ENCODE measurements at regions not wholly inside any gene's neighbourhood (a gene's known extent, or its start where the extent isn't known, plus 50 kb on each side); places are given as distances from the start of the nearest gene placed in this dataset.
"Not testable (repeated sequence)": the region's sequence is repeated elsewhere in the genome, so short reads cannot be mapped to it uniquely, and the experiment has no call there.

DNA sequence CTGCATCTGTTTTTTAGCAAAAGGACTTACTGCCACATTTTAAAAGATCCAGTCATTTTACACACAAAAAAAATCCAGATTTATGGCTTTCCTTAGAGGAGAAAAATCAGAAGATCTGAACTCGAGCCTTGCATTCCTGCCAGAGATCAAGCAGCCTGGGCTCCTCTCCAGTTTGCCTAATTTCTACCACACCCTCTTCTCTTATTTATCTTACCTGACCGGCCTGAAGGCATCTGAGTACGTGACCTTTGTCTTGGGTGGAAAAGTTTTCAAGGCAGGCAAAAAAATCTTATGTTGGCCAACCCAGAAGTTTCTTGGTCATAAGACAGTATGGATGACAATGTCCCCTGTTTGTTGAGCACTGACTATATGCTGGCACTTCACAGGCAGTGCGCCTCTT is 60.3 kb downstream of the CHRD start:
- DNase-seq: no peak

GRCh38 chr3:184441202-184441900 is 61.5 kb downstream of the CHRD start:
- DNase-seq: no peak

GRCh38 chr3:184443364-184443763 is 63.5 kb downstream of the CHRD start:
- DNase-seq: no peak

DNA sequence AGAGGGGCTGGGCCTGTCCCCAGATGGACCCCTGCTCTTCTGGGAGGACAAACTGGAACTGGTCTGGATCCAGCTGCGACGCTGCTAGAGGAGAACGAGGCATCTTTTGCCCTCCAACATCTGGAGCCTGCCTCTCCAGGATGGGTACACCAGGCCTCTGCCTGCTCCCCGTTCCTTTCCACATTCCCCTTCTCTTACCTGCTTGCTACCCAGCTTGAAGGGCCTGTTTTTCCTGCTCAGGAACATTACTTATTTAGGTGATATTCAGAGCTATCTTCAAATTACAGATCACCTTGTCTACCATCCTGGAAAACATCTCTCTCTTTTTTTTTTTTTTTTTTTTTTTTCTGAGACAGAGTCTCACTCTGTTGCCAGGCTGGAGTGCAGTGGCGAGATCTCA is 64.0 kb downstream of the CHRD start:
- DNase-seq: no peak

GRCh38 chr3:184448321-184449160 is 68.7 kb downstream of the CHRD start:
- peak; percentile 45 to 77 for DNase-seq

- no peak for DNase-seq
Observed at GRCh38 chr3:184449161-184449515, 69.3 kb downstream of the CHRD start.

DNA sequence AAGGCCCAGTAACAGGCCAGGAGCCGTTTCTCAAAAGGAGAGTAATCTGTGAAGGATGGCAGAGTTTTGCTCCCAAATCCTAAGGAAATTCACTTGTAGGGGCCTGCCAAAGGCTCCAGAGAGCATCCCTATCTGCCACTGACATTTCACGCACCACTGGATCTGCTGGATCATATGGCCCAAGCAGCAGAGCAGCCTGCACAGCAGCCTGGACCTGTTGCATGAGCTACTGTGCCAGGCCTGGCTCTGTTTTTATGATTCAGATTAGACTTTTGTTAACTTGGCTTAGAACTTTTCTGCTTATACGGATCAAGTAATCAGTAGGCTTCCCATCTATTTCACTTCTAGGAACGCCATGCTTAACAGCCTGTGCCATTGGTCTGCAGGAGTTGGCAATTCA is 70.7 kb downstream of the CHRD start:
- DNase-seq: no peak

GRCh38 chr3:184453296-184453695 is 73.4 kb downstream of the CHRD start:
- DNase-seq: no peak

GRCh38 chr3:184455991-184456390 is 76.1 kb downstream of the CHRD start:
- DNase-seq: no peak

- DNase-seq: no peak
Observed at GRCh38 chr3:184456476-184456875, 76.6 kb downstream of the CHRD start.

DNA sequence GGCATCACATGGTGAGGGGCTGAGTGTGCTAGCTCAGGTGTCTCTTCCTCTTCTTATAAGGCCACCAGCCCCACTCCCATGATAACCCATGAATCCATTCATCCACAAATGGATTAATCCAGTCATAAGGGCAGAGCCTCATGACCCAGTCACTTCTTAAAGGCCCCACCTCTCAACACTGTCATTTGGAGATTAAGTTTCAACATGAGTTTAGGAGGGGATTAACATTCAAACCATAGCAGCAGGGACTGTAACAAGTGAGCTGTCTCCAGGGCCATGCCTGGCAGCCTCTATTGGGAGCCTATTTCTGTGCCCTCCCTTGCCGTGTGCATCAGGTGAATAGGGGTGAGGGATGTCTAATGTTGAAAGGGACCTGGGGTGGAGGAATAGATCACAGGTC is 77.5 kb downstream of the CHRD start:
- DNase-seq: no peak

- DNase-seq: not testable (repeated sequence)
Observed at GRCh38 chr3:184457784-184458377, 78.0 kb downstream of the CHRD start.

GRCh38 chr3:184459355-184459754 is 79.5 kb downstream of the CHRD start:
- DNase-seq: peak; percentile 77 to 79

GRCh38 chr3:184460276-184460675 is 80.4 kb downstream of the CHRD start:
- DNase-seq: no peak

DNA sequence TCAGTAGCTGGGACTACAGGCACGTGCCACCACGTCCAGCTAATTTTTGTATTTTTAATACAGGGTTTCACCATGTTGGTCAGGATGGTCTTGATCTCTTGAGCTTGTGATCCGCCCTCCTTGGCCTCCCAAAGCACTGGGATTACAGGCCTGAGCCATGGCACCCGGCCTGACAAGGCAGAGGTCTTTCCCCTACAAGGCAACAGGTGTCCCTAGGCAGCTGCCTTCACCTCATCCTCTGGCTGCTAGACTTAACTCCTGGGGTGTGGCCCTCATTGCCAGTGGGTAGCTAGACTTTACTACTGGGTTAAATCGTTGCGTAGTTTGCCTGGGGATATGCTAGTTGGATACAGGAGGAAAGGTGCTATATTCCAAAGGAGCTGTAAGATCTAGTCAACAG is 81.4 kb downstream of the CHRD start:
- no peak for DNase-seq

DNA sequence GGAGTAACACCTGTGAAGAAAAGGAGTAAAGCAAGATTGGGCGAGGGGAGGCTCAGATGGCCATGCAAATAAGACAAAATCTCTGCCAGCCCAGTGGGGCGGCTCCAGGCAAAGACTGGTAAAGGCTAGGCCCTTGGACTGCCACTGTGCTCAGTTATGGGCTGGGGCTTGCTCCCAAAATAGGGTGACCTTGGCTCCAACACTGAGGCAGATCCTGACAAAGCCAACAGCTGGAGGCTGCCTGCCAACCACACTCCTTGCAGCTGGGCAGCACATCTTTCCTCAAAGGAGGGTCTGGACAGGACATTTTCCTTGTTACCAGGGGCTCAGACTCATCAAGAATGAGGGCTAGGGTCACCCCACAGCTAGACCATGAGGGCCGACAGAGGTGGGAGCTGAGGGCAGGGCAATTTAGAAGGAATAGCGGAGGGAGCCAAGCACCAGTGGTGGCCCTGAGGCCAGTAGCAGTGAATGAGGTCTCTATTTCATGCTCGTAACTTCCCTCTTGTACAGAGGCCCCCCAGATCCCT is 86.1 kb downstream of the CHRD start:
- no peak for DNase-seq

GRCh38 chr3:184466413-184466960 is 86.6 kb downstream of the CHRD start:
- no peak for DNase-seq

DNA sequence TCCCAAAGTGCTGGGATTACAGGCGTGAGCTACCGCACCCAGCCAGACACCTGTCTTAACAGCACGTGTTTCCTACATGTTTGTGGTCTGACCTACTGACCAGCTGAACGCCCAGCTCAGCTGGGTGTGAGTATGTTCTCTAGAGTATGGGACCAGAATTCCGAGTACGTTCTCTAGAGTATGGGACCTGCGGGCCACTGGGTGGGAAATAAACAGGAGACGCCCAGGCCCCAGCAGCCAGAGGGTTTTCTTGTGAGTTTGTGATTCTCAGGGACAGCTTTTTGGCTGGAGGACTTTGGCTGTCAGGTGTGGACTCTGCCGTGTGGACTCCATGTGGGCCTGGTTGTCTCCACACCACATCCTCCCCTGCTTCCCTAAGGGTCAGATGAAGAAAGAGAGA is 87.3 kb downstream of the CHRD start:
- no peak for DNase-seq

DNA sequence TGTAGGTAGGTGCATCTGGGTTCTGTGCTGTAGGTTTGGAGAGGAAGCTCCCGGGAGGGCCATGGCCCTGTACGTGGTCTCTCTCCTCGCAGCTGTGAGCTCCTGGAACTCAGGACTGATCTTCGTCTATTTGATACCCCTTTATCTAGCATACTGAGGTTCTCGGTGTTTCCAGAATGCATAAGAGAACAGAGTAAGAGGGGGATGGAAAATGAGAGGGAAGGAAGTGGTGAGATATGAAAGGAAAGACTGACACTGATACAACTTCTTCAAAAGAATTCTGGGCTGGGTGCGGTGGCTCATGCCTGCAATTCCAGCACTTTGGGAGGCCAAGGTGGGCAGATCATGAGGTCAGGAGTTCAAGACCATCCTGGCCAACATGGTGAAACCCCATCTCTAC is 90.7 kb downstream of the CHRD start:
- no peak for DNase-seq

- DNase-seq: no peak
Observed at GRCh38 chr3:184471439-184471838, 90.1 kb upstream of the EPHB3 start.

- DNase-seq: no peak
Observed at GRCh38 chr3:184472723-184473428, 88.7 kb upstream of the EPHB3 start.

GRCh38 chr3:184474897-184475296 is 86.7 kb upstream of the EPHB3 start:
- DNase-seq: no peak

DNA sequence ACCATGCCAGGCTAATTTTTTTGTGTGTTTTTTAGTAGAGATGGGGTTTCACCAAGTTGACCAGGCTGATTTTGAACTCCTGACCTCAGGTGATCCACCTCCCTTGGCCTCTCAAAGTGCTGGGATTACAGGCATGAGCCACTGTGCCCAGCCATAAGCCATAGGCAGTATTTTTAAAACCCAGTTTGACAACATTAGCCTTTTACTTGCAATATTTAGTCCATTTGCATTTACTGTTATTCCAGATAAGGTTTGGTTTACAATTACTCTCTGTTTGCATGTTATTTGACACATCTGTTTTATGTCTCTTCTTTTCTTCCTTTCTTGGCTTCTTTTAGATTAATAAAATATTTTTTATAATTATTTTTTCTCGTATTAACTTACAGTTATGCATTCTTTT is 83.6 kb upstream of the EPHB3 start:
- no peak for DNase-seq

All from SW 1271 (cell line).